ENCODE measurements at regions not wholly inside any gene's neighbourhood (a gene's known extent, or its start where the extent isn't known, plus 50 kb on each side); places are given as distances from the start of the nearest gene placed in this dataset.

- Histone ChIP-seq H3K36me3 (ENCODE audit: control insufficient read depth in 1 of 2, insufficient read depth in 2 of 2, low read length in 2 of 2) (no peaks in the 10 kb centered on the region), H3K9me3 (ENCODE audit: control insufficient read depth in 1 of 2, low read length in 2 of 2) (no peaks in the 10 kb centered on the region), H3K4me1 (ENCODE audit: control insufficient read depth in 1 of 2, insufficient read depth in 2 of 2, low read length in 2 of 2) (no peaks in the 10 kb centered on the region), H3K27me3 (ENCODE audit: control insufficient read depth in 1 of 2, insufficient read depth in 2 of 2, low read length in 2 of 2) (no peaks in the 10 kb centered on the region), H3K27ac (ENCODE audit: low read depth, low read length) (no peak overlapping the region), H3K9ac (ENCODE audit: low read depth in 1 of 2, low read length in 2 of 2) (no peak overlapping the region), H3K4me3 (ENCODE audit: low read depth in 1 of 2, low read length in 2 of 2) (no peak overlapping the region)
Observed at GRCh38 chr1:223052462-223052861, 90.6 kb downstream of the TLR5 start.

GRCh38 chr1:223052931-223053330 lies 90.1 kb downstream of the TLR5 start:
- H3K4me3 ChIP-seq (ENCODE audit: low read depth in 1 of 2, low read length in 2 of 2): no peak overlapping the region
- H3K27ac ChIP-seq (ENCODE audit: low read depth, low read length): no peak overlapping the region
- no peaks in the 10 kb centered on the region for H3K4me1 ChIP-seq (ENCODE audit: control insufficient read depth in 1 of 2, insufficient read depth in 2 of 2, low read length in 2 of 2)
- H3K9me3 ChIP-seq (ENCODE audit: control insufficient read depth in 1 of 2, low read length in 2 of 2): no peaks in the 10 kb centered on the region
- no peak overlapping the region for H3K9ac ChIP-seq (ENCODE audit: low read depth in 1 of 2, low read length in 2 of 2)
- H3K36me3 ChIP-seq (ENCODE audit: control insufficient read depth in 1 of 2, insufficient read depth in 2 of 2, low read length in 2 of 2): no peaks in the 10 kb centered on the region
- no peaks in the 10 kb centered on the region for H3K27me3 ChIP-seq (ENCODE audit: control insufficient read depth in 1 of 2, insufficient read depth in 2 of 2, low read length in 2 of 2)

- Histone ChIP-seq H3K4me3 (ENCODE audit: low read depth in 1 of 2, low read length in 2 of 2) (no peak overlapping the region), H3K27ac (ENCODE audit: low read depth, low read length) (no peak overlapping the region), H3K4me1 (ENCODE audit: control insufficient read depth in 1 of 2, insufficient read depth in 2 of 2, low read length in 2 of 2) (no peaks in the 10 kb centered on the region), H3K27me3 (ENCODE audit: control insufficient read depth in 1 of 2, insufficient read depth in 2 of 2, low read length in 2 of 2) (no peaks in the 10 kb centered on the region), H3K9me3 (ENCODE audit: control insufficient read depth in 1 of 2, low read length in 2 of 2) (no peaks in the 10 kb centered on the region), H3K36me3 (ENCODE audit: control insufficient read depth in 1 of 2, insufficient read depth in 2 of 2, low read length in 2 of 2) (no peaks in the 10 kb centered on the region), H3K9ac (ENCODE audit: low read depth in 1 of 2, low read length in 2 of 2) (no peak overlapping the region)
Observed at GRCh38 chr1:223056802-223057201, 86.2 kb downstream of the TLR5 start.

- Histone ChIP-seq H3K4me3 (ENCODE audit: low read depth in 1 of 2, low read length in 2 of 2) (no peak overlapping the region), H3K36me3 (ENCODE audit: control insufficient read depth in 1 of 2, insufficient read depth in 2 of 2, low read length in 2 of 2) (no peaks in the 10 kb centered on the region), H3K27me3 (ENCODE audit: control insufficient read depth in 1 of 2, insufficient read depth in 2 of 2, low read length in 2 of 2) (no peaks in the 10 kb centered on the region), H3K4me1 (ENCODE audit: control insufficient read depth in 1 of 2, insufficient read depth in 2 of 2, low read length in 2 of 2) (no peaks in the 10 kb centered on the region), H3K27ac (ENCODE audit: low read depth, low read length) (no peak overlapping the region), H3K9ac (ENCODE audit: low read depth in 1 of 2, low read length in 2 of 2) (no peak overlapping the region), H3K9me3 (ENCODE audit: control insufficient read depth in 1 of 2, low read length in 2 of 2) (no peaks in the 10 kb centered on the region)
Observed at GRCh38 chr1:223057569-223058093, 85.4 kb downstream of the TLR5 start.
